OCI-LY7 (cell line): ENCODE measurements at regions not wholly inside any gene's neighbourhood (a gene's known extent, or its start where the extent isn't known, plus 50 kb on each side); places are given as distances from the start of the nearest gene placed in this dataset.

Experiments
- EZH2phosphoT487 ChIP-seq: fragments of 200-600 bp; sonication (generic); IDR thresholded peaks from 2 replicates; pipeline ENCODE4 v1.6.1; 2018; ENCODE audit warnings: low read depth, borderline replicate concordance, mild to moderate bottlenecking, mixed run types, antibody characterized with exemption, low read length, moderate library complexity, mixed read lengths
- TF ChIP-seq, protein P1 (sequence below): fragments of 200-600 bp; sonication (generic); conservative IDR thresholded peaks from 2 replicates; pipeline ENCODE4 v1.5.1; 2014; ENCODE audit warnings: mild to moderate bottlenecking, antibody characterized with exemption, low read length, moderate library complexity, mixed read lengths

DNA sequence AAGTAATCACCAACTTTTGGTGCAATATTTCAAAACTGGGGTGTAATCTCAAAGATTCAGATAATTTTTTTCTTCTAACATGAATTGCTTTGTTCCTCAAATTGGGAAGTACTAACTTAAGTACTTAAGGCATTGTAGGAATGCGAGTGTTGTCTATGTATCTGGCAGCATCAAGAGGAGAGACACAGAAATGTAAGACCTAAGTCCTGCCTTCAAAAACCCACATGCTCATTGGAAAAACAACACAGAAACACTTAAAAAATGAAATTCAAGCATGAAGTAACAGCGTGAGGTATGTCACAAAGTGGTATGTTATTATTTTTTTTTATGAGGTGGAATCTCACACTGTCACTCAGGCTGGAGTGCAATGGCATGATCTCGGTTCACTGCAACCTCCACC, 288.5 kb downstream of the ZEB1 start:
- TF ChIP-seq, protein P1, sequence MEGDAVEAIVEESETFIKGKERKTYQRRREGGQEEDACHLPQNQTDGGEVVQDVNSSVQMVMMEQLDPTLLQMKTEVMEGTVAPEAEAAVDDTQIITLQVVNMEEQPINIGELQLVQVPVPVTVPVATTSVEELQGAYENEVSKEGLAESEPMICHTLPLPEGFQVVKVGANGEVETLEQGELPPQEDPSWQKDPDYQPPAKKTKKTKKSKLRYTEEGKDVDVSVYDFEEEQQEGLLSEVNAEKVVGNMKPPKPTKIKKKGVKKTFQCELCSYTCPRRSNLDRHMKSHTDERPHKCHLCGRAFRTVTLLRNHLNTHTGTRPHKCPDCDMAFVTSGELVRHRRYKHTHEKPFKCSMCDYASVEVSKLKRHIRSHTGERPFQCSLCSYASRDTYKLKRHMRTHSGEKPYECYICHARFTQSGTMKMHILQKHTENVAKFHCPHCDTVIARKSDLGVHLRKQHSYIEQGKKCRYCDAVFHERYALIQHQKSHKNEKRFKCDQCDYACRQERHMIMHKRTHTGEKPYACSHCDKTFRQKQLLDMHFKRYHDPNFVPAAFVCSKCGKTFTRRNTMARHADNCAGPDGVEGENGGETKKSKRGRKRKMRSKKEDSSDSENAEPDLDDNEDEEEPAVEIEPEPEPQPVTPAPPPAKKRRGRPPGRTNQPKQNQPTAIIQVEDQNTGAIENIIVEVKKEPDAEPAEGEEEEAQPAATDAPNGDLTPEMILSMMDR = no peak
- no peak for TF ChIP-seq EZH2phosphoT487
